ENCODE measurements at regions not wholly inside any gene's neighbourhood (a gene's known extent, or its start where the extent isn't known, plus 50 kb on each side); places are given as distances from the start of the nearest gene placed in this dataset.

DNA sequence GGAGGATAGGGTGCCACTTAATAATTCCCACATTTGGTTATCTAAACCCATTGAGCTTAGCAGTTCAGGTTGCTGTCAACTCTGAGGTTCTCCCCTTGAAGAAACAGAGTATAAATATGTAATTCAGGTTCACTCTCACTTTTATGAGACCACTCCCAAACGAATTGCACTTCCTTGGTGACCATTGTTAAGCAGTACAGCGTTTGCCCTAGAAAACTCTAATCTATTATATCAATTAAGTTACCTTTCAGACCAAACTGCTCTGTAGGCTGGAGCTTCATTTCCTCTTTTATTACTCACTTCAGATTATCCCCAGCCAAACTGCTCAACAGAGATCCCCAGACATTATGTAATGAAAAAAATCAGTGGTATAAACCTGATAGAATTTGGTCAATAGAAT lies 1317.0 kb upstream of the ACO1 start:
- no peak for TF ChIP-seq CTCF (IDR thresholded peaks at IDR 0.05)
- TF ChIP-seq POLR2A (IDR thresholded peaks at IDR 0.05; ENCODE audit: low read depth) = no peak

Data from esophagus muscularis mucosa (tissue), 3 donors.